ENCODE measurements at regions not wholly inside any gene's neighbourhood (a gene's known extent, or its start where the extent isn't known, plus 50 kb on each side); places are given as distances from the start of the nearest gene placed in this dataset.

DNA sequence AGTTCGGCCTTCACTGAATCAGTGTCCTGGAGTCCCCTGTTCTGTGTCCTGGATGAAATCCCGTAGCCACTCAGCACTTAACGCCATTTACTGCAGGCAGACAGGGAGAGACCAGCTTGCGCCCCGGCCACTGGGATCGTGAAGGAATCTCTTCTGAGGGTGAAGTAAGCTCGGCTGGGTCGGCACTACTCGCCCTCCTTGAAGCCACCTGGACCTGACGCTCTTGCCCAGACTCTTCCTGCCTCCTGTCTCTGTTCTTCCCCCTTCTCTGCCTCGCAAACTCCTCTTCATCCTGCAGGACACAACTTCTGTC lies 99.9 kb upstream of the ZBTB40 start:
- TF ChIP-seq EZH2 (IDR thresholded peaks at IDR 0.05; ENCODE audit: borderline replicate concordance, low read length) = no peak
- TF ChIP-seq, protein P1, sequence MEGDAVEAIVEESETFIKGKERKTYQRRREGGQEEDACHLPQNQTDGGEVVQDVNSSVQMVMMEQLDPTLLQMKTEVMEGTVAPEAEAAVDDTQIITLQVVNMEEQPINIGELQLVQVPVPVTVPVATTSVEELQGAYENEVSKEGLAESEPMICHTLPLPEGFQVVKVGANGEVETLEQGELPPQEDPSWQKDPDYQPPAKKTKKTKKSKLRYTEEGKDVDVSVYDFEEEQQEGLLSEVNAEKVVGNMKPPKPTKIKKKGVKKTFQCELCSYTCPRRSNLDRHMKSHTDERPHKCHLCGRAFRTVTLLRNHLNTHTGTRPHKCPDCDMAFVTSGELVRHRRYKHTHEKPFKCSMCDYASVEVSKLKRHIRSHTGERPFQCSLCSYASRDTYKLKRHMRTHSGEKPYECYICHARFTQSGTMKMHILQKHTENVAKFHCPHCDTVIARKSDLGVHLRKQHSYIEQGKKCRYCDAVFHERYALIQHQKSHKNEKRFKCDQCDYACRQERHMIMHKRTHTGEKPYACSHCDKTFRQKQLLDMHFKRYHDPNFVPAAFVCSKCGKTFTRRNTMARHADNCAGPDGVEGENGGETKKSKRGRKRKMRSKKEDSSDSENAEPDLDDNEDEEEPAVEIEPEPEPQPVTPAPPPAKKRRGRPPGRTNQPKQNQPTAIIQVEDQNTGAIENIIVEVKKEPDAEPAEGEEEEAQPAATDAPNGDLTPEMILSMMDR (conservative IDR thresholded peaks at IDR 0.05 in 1 of 2, IDR thresholded peaks at IDR 0.05 in 1 of 2; ENCODE audit: extremely low read depth in 1 of 2, insufficient read depth in 1 of 2, low read depth in 1 of 2, low read length in 2 of 2) = no peak
